Heart left ventricle (tissue), 13 donors: ENCODE measurements at regions not wholly inside any gene's neighbourhood (a gene's known extent, or its start where the extent isn't known, plus 50 kb on each side); places are given as distances from the start of the nearest gene placed in this dataset.
"Not testable (repeated sequence)": the region's sequence is repeated elsewhere in the genome, so short reads cannot be mapped to it uniquely, and the experiment has no call there.

Source experiments
- CTCF ChIP-seq, 12 donors: fragments of 200-600 bp; sonication (generic) in 4 of 12; IDR thresholded peaks; one replicate each; pipeline versions ENCODE4 v1.5.0 to v1.8.0; 2018 to 2022; ENCODE audit warnings: antibody characterized with exemption in 12 of 12, mild to moderate bottlenecking in 5 of 12
- POLR2A ChIP-seq, 2 donors: fragments of 450-650 bp; IDR thresholded peaks; one replicate each; pipeline ENCODE4 v1.6.1; 2017; ENCODE audit warnings: antibody characterized with exemption in 2 of 2, mild to moderate bottlenecking in 2 of 2, moderate library complexity in 2 of 2
- donor health status: ischemic (EF 13 %, LVEDD 7.1; RV severe dilation, severe dysfunction).
- donor health status: DM: no; HTN: yes; CAD: no.
- donor health status: DM: no; HTN: no; CAD: no.
- donor health status: ischemic (EF 25% LVEDD 6.9; RV normal size, moderate dysfunction).
- donor health status: ischemic (EF 25% LVEDD 5.7; RV mildly dilated, moderate dysfunction).
- donor health status: ischemic (EF 35%, LVEDD 5.7; RV mildly dilated, moderate dysfunction).
- donor health status: nonischemic (EF 11% LVEDD 7.7; RV severe dilation, severe dysfunction).
- donor health status: DM: yes; HTN: yes; CAD: no.
- donor health status: PGD.
- donor health status: ischemic (EF 29% LVEDD 5.4; RV normal size, mild dysfunction).
- donor health status: nonischemic (EF 23%, LVEDD 6.1; RV moderate dilation, normal function).

GRCh38 chr5:166804693-166805092 is 1486.8 kb upstream of the WWC1 start:
- TF ChIP-seq CTCF, POLR2A (IDR thresholded peaks at IDR 0.05): not testable (repeated sequence)
